ENCODE measurements at regions not wholly inside any gene's neighbourhood (a gene's known extent, or its start where the extent isn't known, plus 50 kb on each side); places are given as distances from the start of the nearest gene placed in this dataset.

DNA sequence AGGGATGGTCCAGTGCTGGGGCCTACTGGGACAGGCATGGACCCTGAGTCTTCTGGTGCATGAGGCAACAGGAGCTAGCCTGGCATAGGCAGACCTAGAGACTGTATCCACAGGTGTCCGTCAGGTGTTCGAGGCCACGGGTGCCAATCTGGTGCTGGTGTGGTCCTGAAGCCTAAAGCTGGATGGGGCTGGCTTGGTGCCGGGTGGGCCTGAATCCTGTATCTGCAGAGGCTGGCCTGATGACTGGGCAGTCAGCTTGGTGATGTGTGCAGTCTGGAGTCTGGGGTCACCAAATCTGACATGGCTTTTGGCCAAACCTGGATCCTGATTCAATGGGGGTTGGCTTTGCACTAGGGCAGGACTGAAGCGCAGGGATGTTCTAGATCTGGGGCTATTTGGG is 269.8 kb upstream of the GRIA3 start:
- Histone ChIP-seq H3K4me3 (ENCODE audit: low read depth, low read length) (no peak overlapping the region), H3K27me3 (ENCODE audit: control insufficient read depth, insufficient read depth, low read length) (no peaks in the 10 kb centered on the region), H3K36me3 (ENCODE audit: control insufficient read depth, insufficient read depth, low read length) (no peaks in the 10 kb centered on the region)
- ChIA-PET CTCF (no interaction called here), POLR2A (no interaction called here)
- TF ChIP-seq, protein P1, sequence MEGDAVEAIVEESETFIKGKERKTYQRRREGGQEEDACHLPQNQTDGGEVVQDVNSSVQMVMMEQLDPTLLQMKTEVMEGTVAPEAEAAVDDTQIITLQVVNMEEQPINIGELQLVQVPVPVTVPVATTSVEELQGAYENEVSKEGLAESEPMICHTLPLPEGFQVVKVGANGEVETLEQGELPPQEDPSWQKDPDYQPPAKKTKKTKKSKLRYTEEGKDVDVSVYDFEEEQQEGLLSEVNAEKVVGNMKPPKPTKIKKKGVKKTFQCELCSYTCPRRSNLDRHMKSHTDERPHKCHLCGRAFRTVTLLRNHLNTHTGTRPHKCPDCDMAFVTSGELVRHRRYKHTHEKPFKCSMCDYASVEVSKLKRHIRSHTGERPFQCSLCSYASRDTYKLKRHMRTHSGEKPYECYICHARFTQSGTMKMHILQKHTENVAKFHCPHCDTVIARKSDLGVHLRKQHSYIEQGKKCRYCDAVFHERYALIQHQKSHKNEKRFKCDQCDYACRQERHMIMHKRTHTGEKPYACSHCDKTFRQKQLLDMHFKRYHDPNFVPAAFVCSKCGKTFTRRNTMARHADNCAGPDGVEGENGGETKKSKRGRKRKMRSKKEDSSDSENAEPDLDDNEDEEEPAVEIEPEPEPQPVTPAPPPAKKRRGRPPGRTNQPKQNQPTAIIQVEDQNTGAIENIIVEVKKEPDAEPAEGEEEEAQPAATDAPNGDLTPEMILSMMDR (IDR thresholded peaks at IDR 0.05; ENCODE audit: insufficient read depth, low read depth, low read length), result no peak
- DNase-seq (ENCODE audit: low read depth), result no peak

DNA sequence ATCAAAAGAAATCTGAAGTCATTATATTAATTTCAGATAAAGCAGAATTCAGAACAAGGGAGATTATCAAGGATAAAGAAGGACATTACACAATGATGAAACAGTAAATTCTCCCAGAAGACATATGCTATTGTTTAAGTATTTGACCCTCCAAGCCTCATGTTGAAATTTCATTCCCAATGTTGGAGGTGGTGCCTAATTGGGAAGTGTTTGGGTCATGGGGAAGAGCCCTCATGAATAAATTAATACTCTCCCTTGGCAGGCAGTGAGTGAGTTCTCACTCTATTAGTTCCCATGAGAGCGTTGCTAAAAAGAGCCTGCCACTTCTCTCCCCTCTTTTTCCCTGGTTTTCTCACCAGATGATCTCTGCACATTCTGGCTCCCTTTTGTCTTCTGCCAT is 249.9 kb upstream of the GRIA3 start:
- Histone ChIP-seq H3K27me3 (ENCODE audit: control insufficient read depth, insufficient read depth, low read length) (no peaks in the 10 kb centered on the region), H3K36me3 (ENCODE audit: control insufficient read depth, insufficient read depth, low read length) (no peaks in the 10 kb centered on the region), H3K4me3 (ENCODE audit: low read depth, low read length) (no peak overlapping the region)
- POLR2A ChIA-PET, result no interaction called here
- CTCF ChIA-PET, result no interaction called here
- TF ChIP-seq, protein P1 (IDR thresholded peaks at IDR 0.05; ENCODE audit: insufficient read depth, low read depth, low read length), result no peak
- no peak for DNase-seq (ENCODE audit: low read depth)

DNA sequence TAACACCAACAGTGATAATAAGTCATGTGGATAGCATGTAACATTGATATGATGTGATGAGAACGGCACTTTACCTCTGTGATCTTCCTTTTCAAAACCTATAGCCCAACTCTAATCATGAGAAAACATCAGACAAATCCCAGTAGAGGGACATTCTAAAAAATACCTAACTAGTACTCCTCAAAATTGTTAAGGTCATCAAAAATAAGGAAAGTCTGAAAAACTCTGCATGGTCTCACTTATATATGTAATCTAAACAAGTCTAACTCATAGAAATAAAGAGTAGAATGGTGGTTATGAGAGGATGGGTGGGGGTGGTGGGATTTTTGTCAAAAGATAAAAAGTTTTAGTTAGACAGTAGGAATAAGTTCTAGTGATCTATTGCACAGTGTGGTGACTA is 243.9 kb upstream of the GRIA3 start:
- CTCF ChIA-PET, result no interaction called here
- TF ChIP-seq, protein P1 (IDR thresholded peaks at IDR 0.05; ENCODE audit: insufficient read depth, low read depth, low read length), result no peak
- POLR2A ChIA-PET, result no interaction called here
- no peak for DNase-seq (ENCODE audit: low read depth)
- no peaks in the 10 kb centered on the region for H3K27me3 ChIP-seq (ENCODE audit: control insufficient read depth, insufficient read depth, low read length)
- H3K4me3 ChIP-seq (ENCODE audit: low read depth, low read length), result no peak overlapping the region
- H3K36me3 ChIP-seq (ENCODE audit: control insufficient read depth, insufficient read depth, low read length), result no peaks in the 10 kb centered on the region

DNA sequence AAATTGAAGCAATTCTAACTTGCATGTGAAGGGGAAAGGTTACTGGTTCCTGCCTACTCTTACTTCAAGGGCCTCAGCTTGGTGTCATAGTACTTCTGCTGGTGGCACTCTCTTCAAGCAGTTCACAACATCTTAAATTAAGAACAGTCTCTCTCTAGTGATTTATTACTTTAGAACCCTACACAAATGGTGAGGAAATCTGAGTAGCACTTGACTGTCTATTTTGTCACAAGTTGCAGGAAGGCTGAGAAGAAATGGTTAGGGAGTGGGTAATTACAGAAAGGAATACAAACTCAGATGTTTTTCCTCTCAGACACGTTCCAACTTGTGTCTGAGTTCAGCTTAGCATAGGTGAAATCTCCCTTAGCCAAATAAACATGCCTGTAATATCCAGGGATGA is 242.3 kb upstream of the GRIA3 start:
- ChIA-PET CTCF (no interaction called here), POLR2A (no interaction called here)
- TF ChIP-seq, protein P1 (IDR thresholded peaks at IDR 0.05; ENCODE audit: insufficient read depth, low read depth, low read length), result no peak

DNA sequence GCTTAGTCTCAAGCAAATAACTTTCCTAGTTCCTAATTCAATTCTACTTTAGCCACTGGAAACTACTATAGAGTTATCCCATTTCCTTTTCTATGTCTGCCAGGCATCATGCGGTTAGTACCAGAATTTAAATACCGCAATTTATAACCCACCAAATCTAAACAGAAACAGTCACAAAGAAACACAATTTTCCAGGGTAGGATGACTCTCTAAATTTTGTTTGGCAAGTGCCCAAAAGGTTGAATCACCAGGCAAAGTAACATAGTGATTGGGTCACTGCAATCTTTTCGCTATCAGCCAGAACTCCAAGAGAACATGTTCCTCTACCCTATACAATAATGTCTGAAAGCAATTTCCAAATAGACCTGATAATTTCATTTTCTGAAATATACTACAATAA is 240.2 kb upstream of the GRIA3 start:
- CTCF ChIA-PET, result no interaction called here
- TF ChIP-seq, protein P1 (IDR thresholded peaks at IDR 0.05; ENCODE audit: insufficient read depth, low read depth, low read length), result no peak
- H3K36me3 ChIP-seq (ENCODE audit: control insufficient read depth, insufficient read depth, low read length), result no peaks in the 10 kb centered on the region
- H3K27me3 ChIP-seq (ENCODE audit: control insufficient read depth, insufficient read depth, low read length), result no peaks in the 10 kb centered on the region
- DNase-seq (ENCODE audit: low read depth), result no peak
- no peak overlapping the region for H3K4me3 ChIP-seq (ENCODE audit: low read depth, low read length)
- POLR2A ChIA-PET, result no interaction called here

More for the DNA sequence above, 242.3 kb upstream of the GRIA3 start:
- no peak for DNase-seq (ENCODE audit: low read depth)
- H3K4me3 ChIP-seq (ENCODE audit: low read depth, low read length), result no peak overlapping the region
- no peaks in the 10 kb centered on the region for H3K36me3 ChIP-seq (ENCODE audit: control insufficient read depth, insufficient read depth, low read length)
- H3K27me3 ChIP-seq (ENCODE audit: control insufficient read depth, insufficient read depth, low read length), result no peaks in the 10 kb centered on the region
